ENCODE measurements at regions not wholly inside any gene's neighbourhood (a gene's known extent, or its start where the extent isn't known, plus 50 kb on each side); places are given as distances from the start of the nearest gene placed in this dataset.

- dilution Hi-C loops (cut with HindIII; ENCODE audit: low sequenced_read_pairs, unreplicated experiment), result no loop called here
Measured at GRCh38 chr11:91730620-91731019, 494.0 kb upstream of the FAT3 start.

More at GRCh38 chr11:91730620-91731019, 494.0 kb upstream of the FAT3 start:
- WGBS, 2 experiments (ENCODE audit: extremely low coverage in 2 of 2, insufficient read length in 1 of 2), result 65% methylated on average over 2 of the region's 4 CpGs; no CpG with 5 or more reads in 1 of the 2 experiments
- no peaks in the 10 kb centered on the region for H3K9me1 ChIP-seq (ENCODE audit: insufficient read depth, low read length)
- no peak overlapping the region for H2AFZ ChIP-seq (replicated peaks; ENCODE audit: low read length, poor library complexity)
- no peak overlapping the region for H3K4me3 ChIP-seq (ENCODE audit: insufficient read depth, low read depth, low read length)
- in situ Hi-C loops (cut with MboI; ENCODE audit: low sequenced_read_pairs) (no loop called here), intact Hi-C loops (cut with micrococcal nuclease) (no loop called here)
- H3K27me3 ChIP-seq (ENCODE audit: control insufficient read depth, insufficient read depth, low read length), result no peaks in the 10 kb centered on the region
- H2BK20ac ChIP-seq (ENCODE audit: low read depth, low read length), result no peak overlapping the region
- H3K36me3 ChIP-seq (ENCODE audit: control insufficient read depth, insufficient read depth, low read length), result no peaks in the 10 kb centered on the region
- no peaks in the 10 kb centered on the region for H3K4me1 ChIP-seq (ENCODE audit: control insufficient read depth, insufficient read depth, low read length)
- H3K9me3 ChIP-seq (ENCODE audit: control insufficient read depth, insufficient read depth, low read length), result peaks cover 5% of the 10 kb centered on the region
- H4K91ac ChIP-seq (ENCODE audit: insufficient read depth, low read depth, low read length), result no peak overlapping the region
- no peak overlapping the region for H2AK5ac ChIP-seq (ENCODE audit: low read depth, low read length)
- BruUV-seq (replicated peaks), result no TSS peak
- DNase-seq (no peak), ATAC-seq (ENCODE audit: low read depth) (no peak)
- no peak overlapping the region for H3K14ac ChIP-seq (replicated peaks; ENCODE audit: low read depth, low read length)
- H2BK15ac ChIP-seq (ENCODE audit: low read depth, low read length), result no peak overlapping the region
- H3K9ac ChIP-seq (ENCODE audit: low read depth, low read length), result no peak overlapping the region
- H4K8ac ChIP-seq (ENCODE audit: low read depth in 2 of 2, low read length in 2 of 2), result no peak overlapping the region
- H3K4me2 ChIP-seq (ENCODE audit: low read depth, low read length), result no peak overlapping the region
- H3K4ac ChIP-seq (ENCODE audit: low read depth, low read length), result no peak overlapping the region
- no peak overlapping the region for H2BK5ac ChIP-seq (ENCODE audit: low read depth, low read length, poor library complexity, severe bottlenecking)
- H3K23ac ChIP-seq (ENCODE audit: low read depth, low read length), result no peak overlapping the region
- ChIA-PET POLR2A (ENCODE audit: unreplicated experiment) (no interaction called here), CTCF (no interaction called here)
- no peak overlapping the region for H2AK9ac ChIP-seq (replicated peaks; ENCODE audit: low read depth, low read length, poor library complexity)
- no peaks in the 10 kb centered on the region for H4K20me1 ChIP-seq (ENCODE audit: insufficient read depth, low read length)
- H3K18ac ChIP-seq (ENCODE audit: low read depth, low read length), result no peak overlapping the region
- TF ChIP-seq CTCF (conservative IDR thresholded peaks at IDR 0.05; ENCODE audit: low read depth, low read length) (no peak), USF2 (IDR thresholded peaks at IDR 0.05; ENCODE audit: low read depth, low read length) (no peak), RAD21 (IDR thresholded peaks at IDR 0.05; ENCODE audit: low read length) (no peak), FOS (IDR thresholded peaks at IDR 0.05; ENCODE audit: low read depth, low read length) (no peak), CEBPB (IDR thresholded peaks at IDR 0.05; ENCODE audit: low read depth, low read length) (no peak), MXI1 (IDR thresholded peaks at IDR 0.05; ENCODE audit: borderline replicate concordance, low read depth, low read length) (no peak), ELK1 (IDR thresholded peaks at IDR 0.05; ENCODE audit: borderline replicate concordance, low read depth, low read length) (no peak), NFE2L2 (IDR thresholded peaks at IDR 0.05; ENCODE audit: low read depth, low read length) (no peak), RFX5 (IDR thresholded peaks at IDR 0.05; ENCODE audit: low read depth, low read length) (no peak), CHD1 (IDR thresholded peaks at IDR 0.05; ENCODE audit: low read depth, low read length) (no peak), RCOR1 (IDR thresholded peaks at IDR 0.05; ENCODE audit: insufficient replicate concordance, low read length) (no peak), BHLHE40 (IDR thresholded peaks at IDR 0.05; ENCODE audit: low read depth, low read length) (no peak), MAZ (IDR thresholded peaks at IDR 0.05; ENCODE audit: borderline replicate concordance, low read depth, low read length) (no peak), MAFK (IDR thresholded peaks at IDR 0.05; ENCODE audit: low read depth, low read length) (no peak), SMC3 (IDR thresholded peaks at IDR 0.05; ENCODE audit: low read depth, low read length) (no peak), POLR2A (IDR thresholded peaks at IDR 0.05; ENCODE audit: low read depth, low read length) (no peak)
- no peak overlapping the region for H2BK120ac ChIP-seq (ENCODE audit: low read depth, low read length)
- H4K5ac ChIP-seq (ENCODE audit: low read depth, low read length), result no peak overlapping the region
- H3K27ac ChIP-seq (ENCODE audit: insufficient read depth, low read length), result no peak overlapping the region
- H3K56ac ChIP-seq (ENCODE audit: extremely low read depth, insufficient read depth, low read length), result no peak overlapping the region
- no peaks in the 10 kb centered on the region for H3K79me1 ChIP-seq (ENCODE audit: low read depth in 1 of 2, low read length in 2 of 2)

All from IMR-90 (cell line).